ENCODE measurements at regions not wholly inside any gene's neighbourhood (a gene's known extent, or its start where the extent isn't known, plus 50 kb on each side); places are given as distances from the start of the nearest gene placed in this dataset.

DNA sequence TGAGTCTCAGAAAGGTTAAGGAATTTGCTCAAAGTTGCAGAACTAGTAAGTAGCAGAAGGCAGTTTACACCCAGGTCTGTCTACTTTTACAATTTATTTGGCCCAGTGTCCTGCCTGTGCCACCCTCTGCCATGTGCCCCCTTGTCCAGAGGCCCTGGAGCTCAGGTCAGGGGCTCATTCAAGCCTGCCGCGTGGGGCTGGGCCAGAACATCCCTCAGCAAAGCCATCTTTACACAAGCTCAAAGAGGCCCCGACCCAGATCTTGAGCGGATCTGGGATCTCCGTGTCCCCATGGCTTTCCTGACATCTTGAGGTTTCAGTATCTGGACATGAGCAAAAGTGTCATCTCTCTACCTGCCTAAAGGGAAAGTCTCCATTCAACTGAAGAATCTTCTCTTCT, 76.4 kb upstream of the VSTM2B start:
- TF ChIP-seq, protein P1, sequence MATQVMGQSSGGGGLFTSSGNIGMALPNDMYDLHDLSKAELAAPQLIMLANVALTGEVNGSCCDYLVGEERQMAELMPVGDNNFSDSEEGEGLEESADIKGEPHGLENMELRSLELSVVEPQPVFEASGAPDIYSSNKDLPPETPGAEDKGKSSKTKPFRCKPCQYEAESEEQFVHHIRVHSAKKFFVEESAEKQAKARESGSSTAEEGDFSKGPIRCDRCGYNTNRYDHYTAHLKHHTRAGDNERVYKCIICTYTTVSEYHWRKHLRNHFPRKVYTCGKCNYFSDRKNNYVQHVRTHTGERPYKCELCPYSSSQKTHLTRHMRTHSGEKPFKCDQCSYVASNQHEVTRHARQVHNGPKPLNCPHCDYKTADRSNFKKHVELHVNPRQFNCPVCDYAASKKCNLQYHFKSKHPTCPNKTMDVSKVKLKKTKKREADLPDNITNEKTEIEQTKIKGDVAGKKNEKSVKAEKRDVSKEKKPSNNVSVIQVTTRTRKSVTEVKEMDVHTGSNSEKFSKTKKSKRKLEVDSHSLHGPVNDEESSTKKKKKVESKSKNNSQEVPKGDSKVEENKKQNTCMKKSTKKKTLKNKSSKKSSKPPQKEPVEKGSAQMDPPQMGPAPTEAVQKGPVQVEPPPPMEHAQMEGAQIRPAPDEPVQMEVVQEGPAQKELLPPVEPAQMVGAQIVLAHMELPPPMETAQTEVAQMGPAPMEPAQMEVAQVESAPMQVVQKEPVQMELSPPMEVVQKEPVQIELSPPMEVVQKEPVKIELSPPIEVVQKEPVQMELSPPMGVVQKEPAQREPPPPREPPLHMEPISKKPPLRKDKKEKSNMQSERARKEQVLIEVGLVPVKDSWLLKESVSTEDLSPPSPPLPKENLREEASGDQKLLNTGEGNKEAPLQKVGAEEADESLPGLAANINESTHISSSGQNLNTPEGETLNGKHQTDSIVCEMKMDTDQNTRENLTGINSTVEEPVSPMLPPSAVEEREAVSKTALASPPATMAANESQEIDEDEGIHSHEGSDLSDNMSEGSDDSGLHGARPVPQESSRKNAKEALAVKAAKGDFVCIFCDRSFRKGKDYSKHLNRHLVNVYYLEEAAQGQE (IDR thresholded peaks at IDR 0.05; ENCODE audit: low read depth) = no peak
- TF ChIP-seq CEBPB (IDR thresholded peaks at IDR 0.05) (no peak), TCF12 (IDR thresholded peaks at IDR 0.05; ENCODE audit: low read depth) (no peak), EP300 (IDR thresholded peaks at IDR 0.05; ENCODE audit: borderline replicate concordance) (no peak), EGR1 (IDR thresholded peaks at IDR 0.05) (no peak), NFIC (IDR thresholded peaks at IDR 0.05) (no peak), CREB1 (IDR thresholded peaks at IDR 0.05; ENCODE audit: low read depth) (no peak), RAD21 (IDR thresholded peaks at IDR 0.05; ENCODE audit: low read depth) (no peak), TAF1 (IDR thresholded peaks at IDR 0.05; ENCODE audit: low read depth) (no peak), FOXM1 (IDR thresholded peaks at IDR 0.05; ENCODE audit: borderline replicate concordance, low read depth) (no peak), TEAD4 (IDR thresholded peaks at IDR 0.05) (no peak), ZBTB7A (IDR thresholded peaks at IDR 0.05; ENCODE audit: low read depth) (no peak)
- TF ChIP-seq, protein P2, sequence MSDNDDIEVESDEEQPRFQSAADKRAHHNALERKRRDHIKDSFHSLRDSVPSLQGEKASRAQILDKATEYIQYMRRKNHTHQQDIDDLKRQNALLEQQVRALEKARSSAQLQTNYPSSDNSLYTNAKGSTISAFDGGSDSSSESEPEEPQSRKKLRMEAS (IDR thresholded peaks at IDR 0.05) = no peak
- TF ChIP-seq, protein P3, sequence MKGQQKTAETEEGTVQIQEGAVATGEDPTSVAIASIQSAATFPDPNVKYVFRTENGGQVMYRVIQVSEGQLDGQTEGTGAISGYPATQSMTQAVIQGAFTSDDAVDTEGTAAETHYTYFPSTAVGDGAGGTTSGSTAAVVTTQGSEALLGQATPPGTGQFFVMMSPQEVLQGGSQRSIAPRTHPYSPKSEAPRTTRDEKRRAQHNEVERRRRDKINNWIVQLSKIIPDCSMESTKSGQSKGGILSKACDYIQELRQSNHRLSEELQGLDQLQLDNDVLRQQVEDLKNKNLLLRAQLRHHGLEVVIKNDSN (IDR thresholded peaks at IDR 0.05) = no peak
